ENCODE measurements at regions not wholly inside any gene's neighbourhood (a gene's known extent, or its start where the extent isn't known, plus 50 kb on each side); places are given as distances from the start of the nearest gene placed in this dataset.

DNA sequence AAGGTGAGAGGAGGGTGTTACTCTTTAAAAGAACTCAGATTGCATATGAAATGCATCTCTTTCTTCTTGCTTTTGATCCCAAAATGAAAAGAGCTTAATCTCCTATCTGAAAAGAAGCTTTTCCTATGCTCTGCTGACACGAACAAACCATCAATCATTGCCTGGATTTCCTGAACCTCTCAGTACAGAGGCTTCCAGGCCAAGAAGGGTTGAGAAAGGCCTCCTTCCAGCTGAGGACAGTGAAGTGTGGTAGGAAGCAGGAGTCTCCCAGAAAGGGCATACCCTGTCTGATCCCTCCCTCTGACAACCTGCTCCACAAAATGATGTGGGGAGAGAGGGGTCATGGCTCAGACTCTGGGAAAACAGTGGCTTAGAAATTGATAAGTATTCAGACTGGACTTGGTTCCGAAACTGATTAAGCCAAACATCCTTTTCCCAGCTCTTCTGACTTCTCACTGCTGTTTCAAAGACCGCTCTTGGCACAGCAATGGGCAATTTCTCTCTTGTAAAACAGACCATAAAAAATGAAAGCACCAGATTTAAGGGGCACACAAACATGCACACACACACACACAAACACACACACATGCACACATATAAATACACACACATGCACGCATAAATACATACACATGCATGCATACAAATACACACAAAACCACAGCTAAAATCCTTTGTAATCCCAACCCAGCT, 310.3 kb downstream of the SIPA1L2 start:
- no peak for TF ChIP-seq EZH2phosphoT487 (IDR thresholded peaks at IDR 0.05; ENCODE audit: low read length)
- TF ChIP-seq, protein P1, sequence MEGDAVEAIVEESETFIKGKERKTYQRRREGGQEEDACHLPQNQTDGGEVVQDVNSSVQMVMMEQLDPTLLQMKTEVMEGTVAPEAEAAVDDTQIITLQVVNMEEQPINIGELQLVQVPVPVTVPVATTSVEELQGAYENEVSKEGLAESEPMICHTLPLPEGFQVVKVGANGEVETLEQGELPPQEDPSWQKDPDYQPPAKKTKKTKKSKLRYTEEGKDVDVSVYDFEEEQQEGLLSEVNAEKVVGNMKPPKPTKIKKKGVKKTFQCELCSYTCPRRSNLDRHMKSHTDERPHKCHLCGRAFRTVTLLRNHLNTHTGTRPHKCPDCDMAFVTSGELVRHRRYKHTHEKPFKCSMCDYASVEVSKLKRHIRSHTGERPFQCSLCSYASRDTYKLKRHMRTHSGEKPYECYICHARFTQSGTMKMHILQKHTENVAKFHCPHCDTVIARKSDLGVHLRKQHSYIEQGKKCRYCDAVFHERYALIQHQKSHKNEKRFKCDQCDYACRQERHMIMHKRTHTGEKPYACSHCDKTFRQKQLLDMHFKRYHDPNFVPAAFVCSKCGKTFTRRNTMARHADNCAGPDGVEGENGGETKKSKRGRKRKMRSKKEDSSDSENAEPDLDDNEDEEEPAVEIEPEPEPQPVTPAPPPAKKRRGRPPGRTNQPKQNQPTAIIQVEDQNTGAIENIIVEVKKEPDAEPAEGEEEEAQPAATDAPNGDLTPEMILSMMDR (IDR thresholded peaks at IDR 0.05; ENCODE audit: low read length) = no peak
